ENCODE measurements at regions not wholly inside any gene's neighbourhood (a gene's known extent, or its start where the extent isn't known, plus 50 kb on each side); places are given as distances from the start of the nearest gene placed in this dataset.

DNA sequence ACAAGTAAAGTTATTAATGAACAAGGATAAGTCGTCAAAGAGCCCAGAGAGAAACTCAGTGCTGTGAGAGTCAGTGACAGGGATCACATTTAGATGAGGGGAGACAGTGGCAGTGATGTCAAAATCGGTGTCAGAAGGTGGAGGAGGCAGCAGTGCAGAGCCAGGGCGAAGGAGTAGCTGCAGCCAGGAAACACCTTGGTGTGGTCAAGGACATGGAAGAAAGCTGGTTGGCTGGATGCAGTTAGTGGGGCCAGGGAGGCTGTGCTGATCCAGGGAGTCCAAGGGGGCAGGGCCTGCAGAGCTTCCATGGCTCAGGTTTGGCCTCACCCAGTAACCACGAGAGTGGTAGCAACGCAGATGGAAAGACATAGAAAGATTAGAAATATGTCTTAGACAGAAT, 50.7 kb upstream of the ADORA2B start:
- DNase-seq (ENCODE audit: low read depth), result no peak
- no peak overlapping the region for H3K4me3 ChIP-seq (ENCODE audit: low read depth, low read length)
- TF ChIP-seq, protein P1, sequence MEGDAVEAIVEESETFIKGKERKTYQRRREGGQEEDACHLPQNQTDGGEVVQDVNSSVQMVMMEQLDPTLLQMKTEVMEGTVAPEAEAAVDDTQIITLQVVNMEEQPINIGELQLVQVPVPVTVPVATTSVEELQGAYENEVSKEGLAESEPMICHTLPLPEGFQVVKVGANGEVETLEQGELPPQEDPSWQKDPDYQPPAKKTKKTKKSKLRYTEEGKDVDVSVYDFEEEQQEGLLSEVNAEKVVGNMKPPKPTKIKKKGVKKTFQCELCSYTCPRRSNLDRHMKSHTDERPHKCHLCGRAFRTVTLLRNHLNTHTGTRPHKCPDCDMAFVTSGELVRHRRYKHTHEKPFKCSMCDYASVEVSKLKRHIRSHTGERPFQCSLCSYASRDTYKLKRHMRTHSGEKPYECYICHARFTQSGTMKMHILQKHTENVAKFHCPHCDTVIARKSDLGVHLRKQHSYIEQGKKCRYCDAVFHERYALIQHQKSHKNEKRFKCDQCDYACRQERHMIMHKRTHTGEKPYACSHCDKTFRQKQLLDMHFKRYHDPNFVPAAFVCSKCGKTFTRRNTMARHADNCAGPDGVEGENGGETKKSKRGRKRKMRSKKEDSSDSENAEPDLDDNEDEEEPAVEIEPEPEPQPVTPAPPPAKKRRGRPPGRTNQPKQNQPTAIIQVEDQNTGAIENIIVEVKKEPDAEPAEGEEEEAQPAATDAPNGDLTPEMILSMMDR (IDR thresholded peaks at IDR 0.05; ENCODE audit: insufficient read depth, low read depth, low read length), result no peak

DNA sequence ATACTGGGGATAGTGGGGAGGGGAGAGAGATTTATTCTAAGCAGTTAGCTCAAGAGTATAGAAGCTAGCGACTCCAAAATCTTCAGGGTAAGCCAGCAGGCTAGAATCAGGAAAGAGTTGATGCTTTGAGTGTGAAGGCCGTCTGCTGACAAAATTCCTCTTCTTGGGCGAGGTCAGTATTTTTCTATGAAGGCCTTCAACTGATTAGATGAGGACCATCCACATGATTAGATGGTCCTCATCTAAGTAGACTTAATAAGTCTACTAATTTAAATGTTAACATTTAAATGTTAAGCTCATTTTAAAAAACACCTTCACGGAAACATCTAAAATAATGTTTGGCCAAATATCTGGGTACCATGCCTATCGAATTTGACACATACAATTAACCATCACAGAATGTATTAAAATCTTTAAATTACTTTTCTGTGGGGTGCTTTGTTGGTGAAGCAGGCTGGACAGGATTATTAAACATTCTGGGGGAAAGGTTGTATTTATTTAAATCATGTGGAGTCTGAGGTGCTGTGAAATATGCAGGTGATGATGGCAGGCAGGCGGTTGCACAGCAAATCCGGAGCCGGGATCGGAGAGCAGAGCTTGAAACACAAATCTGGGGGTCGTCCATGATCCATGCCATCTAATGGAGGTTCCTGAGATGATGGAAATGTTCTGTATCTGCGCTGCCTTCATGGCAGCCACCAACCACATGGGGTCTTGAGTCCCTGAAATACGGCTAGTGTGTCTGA, 49.8 kb upstream of the ADORA2B start:
- TF ChIP-seq, protein P1 (IDR thresholded peaks at IDR 0.05; ENCODE audit: insufficient read depth, low read depth, low read length), result no peak
- no peak overlapping the region for H3K4me3 ChIP-seq (ENCODE audit: low read depth, low read length)
- DNase-seq (ENCODE audit: low read depth), result no peak

Data from fibroblast of villous mesenchyme (primary cell).